Germinal center (tissue), 1 donor: ENCODE measurements at regions not wholly inside any gene's neighbourhood (a gene's known extent, or its start where the extent isn't known, plus 50 kb on each side); places are given as distances from the start of the nearest gene placed in this dataset.
"Not testable (repeated sequence)": the region's sequence is repeated elsewhere in the genome, so short reads cannot be mapped to it uniquely, and the experiment has no call there.

Experiments
- DNase-seq: peaks from one replicate; pipeline ENCODE4 v3.0.0; 2012; ENCODE audit warnings: mixed read lengths, low spot score

DNA sequence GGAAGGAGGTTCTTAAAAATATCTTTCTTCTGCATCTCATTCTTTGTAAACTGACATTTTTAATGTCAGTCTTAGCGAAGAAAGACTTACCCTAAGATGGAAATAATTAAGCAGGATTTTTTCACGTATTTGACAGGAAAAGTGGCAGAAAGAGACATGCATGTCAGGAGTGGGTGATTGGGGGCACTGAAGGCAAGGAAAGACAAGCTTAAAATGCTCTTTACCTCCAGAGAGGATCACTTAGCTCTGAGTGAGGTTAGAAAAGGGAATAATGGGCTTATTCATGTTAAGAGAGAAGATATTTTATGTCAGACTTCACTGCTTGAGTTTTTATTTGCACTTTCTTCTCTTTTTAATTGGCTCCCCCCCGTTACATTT, 1358.2 kb upstream of the TMEM132C start:
- DNase-seq, result no peak

DNA sequence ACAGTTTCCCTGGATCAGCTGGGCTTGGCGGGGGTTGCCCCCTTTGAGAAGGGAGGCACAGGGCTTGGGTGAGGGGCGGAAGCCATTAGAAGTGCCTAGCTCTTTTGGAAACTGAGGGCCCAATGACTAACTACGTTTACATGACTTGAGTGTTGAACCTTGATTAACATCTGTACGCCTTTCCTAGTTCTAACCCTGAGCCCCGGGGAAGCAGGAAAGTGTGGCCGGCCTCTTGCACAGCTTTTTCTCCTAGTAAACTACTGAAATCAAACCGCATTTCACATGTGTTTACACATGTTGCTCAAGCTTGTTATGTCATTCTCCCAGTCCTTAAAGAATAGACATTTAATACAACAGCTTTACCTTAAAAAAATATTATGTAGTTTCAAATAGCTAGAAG, 1356.4 kb upstream of the TMEM132C start:
- no peak for DNase-seq

DNA sequence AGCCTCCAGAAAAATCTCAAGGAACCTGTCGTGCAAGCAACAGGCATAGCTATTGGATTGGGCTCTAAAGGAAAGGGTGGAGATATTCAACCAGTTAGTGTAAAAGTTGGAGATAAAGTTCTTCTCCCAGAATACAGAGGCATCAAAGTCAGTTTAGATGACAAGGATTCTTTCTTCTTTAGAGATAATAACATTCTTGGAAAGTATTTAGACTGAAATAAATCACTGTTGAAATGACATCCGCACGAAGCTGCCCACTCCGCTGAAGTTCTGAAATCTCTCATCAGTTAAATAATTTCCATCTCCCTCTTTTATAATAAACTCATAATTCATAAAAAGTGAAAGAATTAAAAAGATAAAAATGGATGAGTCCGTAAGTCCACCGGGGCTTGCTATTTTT, 1354.9 kb upstream of the TMEM132C start:
- DNase-seq, result no peak

DNA sequence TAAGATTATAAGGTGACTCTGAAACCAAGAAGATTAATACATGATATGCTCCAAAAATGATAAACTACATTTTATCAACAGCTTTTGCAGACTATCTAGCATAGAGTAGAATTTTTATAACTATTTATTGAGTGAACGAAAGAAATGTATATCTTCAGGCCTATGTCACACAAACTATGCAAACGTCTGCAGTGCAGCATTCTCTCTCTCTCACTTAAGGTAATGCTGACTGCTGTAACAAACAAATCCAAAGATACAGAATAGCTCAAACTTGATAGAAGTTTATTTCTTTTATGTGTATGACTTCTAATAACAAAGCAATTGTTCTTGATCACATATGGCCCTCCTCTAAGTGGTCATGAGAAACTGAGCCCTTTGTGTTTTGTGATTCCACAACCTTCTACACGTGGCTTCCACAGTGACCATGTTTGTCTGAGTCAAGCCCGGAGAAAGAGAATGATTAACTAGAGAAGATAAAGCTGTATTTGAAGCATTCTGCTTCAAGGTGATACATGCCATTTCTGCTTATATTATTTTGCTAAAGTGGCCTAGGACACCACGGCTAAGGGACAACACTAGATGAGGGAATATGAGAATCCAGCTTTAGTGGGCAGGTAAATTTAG, 1352.7 kb upstream of the TMEM132C start:
- DNase-seq, result no peak

DNA sequence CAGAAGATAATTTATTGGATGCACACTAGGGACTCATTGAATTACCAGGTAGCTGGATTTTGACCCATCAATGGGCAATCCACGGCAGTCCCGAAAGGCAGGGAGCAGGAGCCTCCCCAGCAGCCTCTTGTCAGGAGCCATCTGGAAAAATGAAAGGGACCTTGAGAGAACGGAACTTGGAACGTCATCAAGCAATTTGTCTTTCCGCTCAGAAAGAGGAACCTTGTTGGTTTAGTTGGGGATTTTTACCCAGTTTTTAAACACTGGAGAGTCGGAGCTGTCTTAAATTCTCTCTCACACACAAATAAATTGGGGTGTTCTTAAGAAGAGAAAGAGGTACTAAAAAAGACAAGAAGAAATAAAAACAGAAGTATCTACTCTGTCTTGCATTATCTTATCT, 1351.7 kb upstream of the TMEM132C start:
- no peak for DNase-seq

DNA sequence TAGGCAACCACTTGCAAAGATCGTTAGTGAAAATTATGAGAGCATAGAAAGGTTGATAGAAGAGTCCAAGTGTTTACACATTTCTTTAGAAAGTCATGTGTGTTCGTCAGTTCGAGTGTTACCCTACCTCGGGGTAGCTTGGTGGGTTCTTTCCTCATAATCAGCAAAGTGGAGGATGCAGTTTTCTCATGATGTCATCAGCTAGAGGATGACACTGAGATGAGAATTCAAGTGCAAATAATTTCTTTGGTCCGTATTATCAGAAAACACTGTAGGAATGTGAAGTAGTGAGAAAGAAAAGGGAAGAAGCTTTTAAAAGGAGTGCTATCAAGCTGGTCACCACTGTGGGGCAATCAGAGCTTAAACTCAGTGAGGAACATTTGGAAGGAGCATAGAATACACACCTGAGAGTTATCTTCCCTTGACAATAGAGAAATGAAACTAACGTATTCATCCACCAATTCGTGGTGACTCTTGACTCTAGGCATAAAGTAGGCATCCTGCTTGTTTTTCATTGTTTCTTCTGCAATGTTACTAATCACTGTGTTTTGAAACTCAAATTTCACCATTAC, 1340.9 kb upstream of the TMEM132C start:
- no peak for DNase-seq

DNA sequence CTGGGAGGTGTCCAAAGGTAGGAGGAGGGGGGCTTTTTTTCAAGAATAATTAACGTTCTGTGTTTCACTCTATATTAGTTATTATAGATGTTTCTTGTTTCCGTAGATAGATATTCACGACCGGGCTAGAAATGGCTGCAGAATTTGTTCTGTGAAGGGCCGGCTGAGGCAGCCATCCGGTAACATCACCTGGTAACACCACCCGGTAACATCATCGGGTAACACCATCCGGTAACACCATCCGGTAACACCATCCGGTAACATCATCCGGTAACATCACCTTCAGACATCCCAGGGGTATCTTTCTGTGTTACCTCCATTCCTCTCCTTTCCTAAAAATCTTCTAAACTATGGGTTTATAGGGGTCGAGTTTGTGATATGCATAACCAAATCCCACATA, 1336.7 kb upstream of the TMEM132C start:
- DNase-seq, result no peak

DNA sequence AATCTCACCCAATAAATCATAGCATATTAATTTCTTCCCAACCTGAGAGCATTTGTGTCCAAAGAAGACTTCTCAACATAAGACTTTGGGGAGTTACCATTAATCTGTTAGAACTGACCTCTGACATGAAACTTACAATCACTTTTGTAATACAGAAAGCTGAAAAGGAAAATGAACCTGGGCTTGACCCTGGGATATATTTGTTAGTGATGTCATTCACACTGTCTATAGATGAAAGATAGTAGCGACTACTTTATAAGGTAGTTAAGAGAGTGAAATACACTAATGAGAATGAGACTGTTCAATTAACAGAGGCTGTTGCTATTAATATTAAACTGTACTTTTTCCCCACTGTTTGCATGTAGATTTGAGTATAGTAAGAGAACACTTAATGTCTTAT, 1334.8 kb upstream of the TMEM132C start:
- DNase-seq, result no peak

DNA sequence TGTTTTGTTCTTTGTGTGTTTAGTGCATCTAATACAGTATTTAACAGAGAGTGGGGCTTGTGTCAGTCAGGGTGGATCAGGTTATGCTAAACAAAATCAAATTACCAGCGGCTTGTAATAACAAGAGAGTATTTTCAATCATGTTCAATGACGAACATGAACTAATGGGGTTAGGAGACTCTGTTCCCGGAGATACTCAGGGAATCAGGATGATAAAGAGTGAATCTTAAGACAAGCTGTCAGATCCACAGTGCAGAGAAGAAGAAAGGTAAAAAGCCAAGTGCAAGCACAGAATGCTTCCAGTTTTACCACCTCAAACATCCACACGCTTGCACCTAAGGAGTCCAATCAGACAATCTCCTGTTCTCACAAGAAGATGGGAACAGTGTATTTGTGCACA, 1331.5 kb upstream of the TMEM132C start:
- no peak for DNase-seq

DNA sequence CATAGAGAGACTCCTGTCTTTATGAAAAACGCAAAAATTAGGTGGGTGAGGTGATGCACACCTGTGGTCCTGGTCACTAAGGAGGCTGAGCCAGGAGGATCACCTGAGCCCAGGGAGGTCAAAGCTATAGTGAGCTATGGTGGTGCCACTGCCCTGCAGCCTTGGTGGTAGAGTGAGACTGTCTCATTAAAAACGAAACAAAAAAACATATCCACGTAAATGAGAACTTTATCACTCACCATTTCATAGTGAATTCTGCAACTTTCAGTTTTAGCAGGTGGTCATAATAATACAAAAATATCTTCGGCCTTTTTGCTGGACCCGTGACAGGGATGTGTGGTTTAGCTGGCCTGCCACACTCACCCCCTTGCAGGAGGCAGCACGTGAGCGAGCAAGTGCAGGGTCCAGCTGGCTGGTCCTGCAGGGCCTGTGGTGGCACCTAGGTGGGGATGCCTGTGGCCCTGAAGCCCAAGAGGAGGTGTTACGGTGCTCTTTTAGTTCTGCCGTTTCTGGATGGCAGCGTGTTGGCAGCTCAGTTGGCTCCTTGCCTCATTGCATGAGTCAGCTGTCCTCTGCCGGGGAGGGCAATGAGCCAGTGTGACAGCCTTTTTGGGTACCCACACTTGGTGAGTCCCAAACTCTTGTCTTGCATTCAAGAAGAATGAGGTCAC, 1330.7 kb upstream of the TMEM132C start:
- DNase-seq, result no peak

DNA sequence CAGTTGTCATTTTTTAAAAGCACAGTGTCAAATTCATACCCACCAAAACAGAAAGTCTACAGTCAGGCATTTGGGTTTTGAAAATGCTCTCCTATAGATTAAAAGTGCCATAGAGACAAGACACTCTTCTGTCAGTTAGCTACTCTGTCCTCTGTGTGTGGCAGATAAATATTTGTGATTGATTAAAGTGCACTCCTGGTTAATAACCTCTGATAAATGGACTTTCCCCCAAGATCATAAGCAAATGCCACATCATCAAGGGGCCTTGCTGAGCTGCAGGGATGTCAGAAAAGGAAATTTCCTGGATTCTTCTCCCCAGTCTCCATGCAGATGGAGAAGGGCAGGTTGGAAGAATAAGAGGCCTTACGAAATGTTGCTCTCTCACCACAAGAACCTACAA, 1329.5 kb upstream of the TMEM132C start:
- no peak for DNase-seq

DNA sequence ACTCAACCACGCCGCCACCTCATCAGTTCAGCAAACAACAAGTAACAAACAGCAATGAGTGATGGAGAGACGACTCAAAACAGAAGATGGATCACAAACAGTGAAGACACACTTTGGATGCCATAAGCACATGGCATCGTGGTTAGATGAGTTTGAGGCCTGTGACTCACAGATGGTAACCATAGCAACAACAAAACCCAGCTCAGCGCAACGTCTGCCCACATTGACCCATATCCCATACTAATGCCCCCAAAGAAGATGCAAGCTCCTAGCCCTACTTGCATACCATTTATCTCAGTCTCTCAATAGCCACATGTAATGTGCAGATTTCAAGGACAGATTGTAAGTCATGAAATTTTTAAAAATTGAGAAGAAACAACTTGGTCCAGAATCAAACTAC, 1322.3 kb upstream of the TMEM132C start:
- DNase-seq, result no peak

DNA sequence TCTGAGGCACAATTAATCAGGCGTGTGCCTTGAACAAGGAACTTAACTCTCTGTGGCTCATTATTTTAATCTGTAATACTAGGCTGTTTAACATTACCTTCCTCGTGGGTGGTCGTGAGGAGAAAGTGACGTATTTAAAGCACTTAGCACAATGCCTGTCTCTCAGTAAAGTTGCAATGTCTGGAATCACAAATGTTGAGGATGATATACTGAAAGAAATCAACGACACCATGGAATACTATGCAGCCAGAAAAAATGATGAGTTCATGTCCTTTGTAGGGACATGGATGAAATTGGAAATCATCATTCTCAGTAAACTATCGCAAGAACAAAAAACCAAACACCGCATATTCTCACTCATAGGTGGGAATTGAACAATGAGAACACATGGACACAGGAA, 1320.0 kb upstream of the TMEM132C start:
- not testable (repeated sequence) for DNase-seq

DNA sequence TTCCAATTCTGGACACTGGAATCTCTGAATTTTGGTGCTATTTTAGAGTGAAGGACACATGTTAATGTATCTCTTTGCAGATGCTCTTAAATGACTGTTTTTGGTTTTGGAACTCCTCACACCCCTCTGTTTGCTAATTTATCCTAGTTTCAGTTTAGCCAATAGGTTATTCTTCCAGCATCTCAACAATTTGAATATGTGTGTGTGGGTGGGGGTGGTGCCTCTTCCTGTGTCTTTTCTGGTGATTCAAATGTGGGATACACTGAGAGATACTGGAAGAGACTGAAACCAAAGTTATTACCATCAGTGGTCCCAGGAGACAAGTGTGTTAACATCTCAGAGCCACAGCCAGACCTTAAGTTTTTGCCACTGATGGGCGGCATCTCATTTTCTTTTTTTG, 1317.4 kb upstream of the TMEM132C start:
- DNase-seq, result no peak

DNA sequence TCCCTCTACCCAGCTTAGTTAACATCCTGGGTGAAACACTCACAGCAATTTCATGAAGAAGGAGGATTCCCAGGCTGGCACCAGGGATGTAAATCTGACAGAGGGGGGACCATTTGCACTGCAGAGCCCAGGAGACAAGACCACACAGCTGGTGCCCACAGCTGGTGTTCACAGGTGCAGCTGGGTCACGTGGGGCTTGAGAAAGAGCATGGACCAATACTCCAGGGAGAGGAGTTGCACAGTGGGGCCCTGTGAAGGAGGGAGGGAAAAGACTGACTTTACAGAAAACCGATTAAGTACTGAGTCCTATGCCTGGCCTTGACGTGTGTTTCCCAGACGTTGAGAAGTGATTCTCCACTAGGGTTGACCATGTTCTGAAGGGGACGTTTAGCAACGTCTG, 1316.7 kb upstream of the TMEM132C start:
- no peak for DNase-seq

DNA sequence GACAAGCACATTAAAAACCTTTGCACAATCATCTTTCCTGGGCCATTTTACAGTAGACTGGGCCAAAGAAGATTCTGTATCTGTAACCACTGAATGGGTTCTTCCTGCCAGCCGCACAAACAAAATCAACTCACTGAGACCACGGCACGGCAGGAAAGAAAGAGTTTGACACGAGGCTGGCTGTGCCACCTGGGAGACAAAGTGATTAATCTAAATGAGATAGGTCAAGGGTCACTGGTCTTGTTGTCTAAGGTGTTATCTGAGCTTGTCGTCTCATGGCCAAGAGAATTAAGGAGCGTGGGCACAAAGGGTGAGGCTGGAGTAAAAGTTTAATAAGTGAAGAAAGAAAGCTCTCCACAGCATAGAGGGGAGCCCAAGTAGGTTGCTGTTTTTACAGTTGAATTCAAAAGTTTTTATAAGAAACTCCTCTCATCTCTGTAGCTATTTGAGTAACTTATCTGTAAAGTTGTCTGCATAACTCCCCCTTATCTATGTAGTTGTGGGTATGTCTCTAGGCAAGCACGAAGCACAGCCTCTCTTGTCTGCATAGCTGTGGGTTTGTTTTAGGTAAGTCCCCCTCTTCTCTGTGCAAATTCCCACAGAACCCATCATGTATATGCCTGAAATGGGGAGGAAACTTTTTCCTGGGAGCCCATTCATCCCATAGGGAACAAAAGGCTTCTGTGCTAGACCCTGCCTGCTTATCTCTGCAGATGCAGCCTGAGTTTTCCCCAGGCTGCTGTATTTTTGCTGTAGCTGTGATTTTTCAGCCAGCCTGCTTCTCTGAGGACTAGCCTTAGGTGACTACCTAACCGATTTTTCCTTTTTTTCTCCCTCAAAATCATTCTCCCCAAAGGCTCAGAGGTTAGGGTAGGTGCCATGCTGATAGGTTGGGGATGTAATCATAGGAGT, 1314.6 kb upstream of the TMEM132C start:
- no peak for DNase-seq

DNA sequence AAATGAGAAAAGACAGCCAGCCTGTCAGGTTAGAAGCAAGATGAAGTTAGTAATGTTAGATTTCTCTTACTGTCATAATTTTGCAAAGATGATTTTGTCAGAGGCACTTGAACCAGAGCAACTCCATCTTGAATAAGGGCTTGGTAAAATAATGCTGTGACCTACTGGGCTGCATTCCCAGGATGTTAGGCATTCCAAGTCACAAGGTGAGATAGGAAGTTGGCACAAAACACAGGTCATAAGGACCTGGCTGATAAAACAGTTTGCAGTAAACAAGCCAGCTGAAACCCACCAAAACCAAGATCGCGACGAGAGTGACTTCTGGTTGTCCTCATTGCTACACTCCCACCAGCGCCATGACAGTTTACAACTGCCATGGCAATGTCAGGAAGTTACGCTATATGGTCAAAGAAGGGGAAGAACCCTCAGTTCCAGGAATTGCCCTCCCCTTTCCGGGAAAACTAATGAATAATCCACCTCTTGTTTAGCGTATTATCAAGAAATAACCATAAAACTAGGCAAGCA, 1313.5 kb upstream of the TMEM132C start:
- no peak for DNase-seq

DNA sequence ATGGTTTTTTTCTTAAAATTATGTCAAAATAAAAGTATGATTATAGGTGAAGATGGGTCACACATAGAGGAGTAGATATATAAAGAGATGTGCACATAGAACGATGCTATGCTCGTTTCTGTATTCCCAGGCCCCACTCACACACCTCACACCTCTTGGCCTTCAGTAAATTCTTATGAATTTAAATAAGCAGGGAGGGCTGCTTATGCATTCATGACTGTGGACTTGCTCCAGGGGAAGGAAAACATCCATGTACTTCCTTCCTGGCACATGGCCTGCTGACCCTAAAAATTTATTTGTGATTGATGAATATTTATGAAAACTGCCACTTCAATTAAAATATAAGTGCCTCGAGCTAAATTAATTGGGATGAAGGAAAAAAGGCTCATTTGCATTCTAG, 1306.7 kb upstream of the TMEM132C start:
- DNase-seq, result no peak

DNA sequence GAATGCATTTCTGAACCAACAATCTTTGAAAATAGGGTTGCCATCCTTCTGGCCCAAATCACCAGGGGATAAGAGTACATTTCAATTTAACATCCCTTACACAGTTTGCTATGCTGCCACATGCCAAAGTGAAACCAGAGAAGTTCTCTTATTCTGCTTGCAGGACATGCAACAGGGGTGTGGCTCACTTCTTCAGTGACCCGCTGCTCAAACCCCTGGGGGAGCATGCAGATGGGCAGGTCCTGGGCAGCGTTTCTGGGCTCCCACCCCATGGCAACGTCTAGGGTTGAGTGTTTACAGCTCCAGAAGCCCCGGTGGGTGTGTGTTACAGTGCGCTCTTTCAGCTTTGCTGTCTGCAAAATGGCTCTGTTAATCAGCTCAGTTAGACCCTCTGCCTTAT, 1306.3 kb upstream of the TMEM132C start:
- no peak for DNase-seq

DNA sequence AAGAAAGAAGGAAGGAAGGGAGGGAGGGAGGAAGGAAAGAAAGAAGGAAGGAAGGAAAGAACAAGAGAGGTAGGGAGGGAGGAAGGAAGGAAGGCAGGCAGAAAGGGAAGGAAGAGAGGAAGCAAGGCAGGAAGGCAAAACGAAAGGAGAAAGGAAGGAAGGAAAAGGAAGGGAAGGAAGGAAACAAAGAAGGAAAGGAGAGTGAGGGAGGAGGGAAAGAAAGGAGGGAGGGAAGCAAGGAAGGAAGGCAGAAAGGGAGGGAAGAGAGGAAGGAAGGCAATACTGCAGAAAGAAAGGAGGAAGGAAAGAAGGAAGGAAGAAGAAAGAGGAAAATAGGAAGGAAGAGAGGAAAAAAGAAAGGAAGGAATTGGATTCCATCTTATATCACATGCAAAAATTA, 1303.1 kb upstream of the TMEM132C start:
- DNase-seq, result no peak

DNA sequence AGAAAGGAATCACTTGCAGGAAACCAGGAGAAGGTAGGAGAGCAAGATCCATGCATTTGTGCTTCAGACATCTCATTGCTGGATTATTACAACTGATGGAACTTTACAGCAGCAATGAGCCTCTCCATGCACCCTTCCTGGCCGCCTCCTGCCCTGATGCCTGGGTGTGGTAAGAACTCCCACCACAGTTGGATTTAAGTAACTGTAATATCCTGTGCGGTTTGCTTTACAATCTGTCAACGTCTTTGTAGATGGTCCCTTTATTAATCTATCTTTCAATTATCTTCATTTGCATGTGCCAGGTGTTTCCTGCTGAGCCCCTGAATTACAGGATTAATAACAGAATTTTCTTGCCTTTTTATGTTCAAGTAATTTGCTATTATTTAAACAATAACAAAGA, 1300.5 kb upstream of the TMEM132C start:
- no peak for DNase-seq

DNA sequence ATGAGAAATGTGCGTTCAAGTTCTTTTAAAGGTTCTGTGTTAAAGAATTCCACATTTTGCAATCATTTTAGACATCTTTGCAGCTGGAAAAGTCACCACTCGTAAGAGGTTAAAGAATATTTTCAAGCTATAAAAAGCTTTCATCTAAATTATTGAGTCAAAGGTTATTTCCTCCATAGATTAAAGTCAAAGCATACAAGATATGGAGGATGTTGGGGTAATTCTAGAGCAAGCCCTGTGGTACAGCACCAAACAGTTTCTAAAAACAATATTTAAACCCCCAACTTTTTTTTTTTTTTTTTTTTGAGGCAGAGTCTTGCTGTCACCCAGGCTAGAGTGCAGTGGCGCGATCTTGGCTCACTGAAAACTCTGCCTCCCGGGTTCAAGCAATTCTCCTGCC, 1299.8 kb upstream of the TMEM132C start:
- DNase-seq, result no peak

DNA sequence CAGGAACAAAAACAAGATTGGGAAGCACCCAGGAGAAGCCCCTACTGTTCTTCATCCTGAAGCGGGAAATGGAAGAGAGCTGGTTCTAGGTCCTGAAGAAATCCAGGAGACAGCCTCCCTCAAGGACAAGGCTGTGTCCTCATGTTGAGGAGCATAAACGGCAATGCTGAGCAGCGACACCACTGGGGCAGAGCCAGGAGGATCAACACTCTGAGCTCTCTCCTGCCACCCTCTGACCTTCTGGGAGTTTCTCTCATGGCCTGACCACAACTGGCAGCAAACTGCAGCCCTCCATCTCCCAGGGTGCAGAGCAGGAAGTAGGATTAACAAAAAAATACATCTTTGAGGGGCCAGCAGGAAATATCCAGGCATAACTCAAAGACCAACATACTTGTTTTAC, 1292.2 kb upstream of the TMEM132C start:
- no peak for DNase-seq
